Gastroesophageal sphincter (tissue), 4 donors: ENCODE measurements at regions not wholly inside any gene's neighbourhood (a gene's known extent, or its start where the extent isn't known, plus 50 kb on each side); places are given as distances from the start of the nearest gene placed in this dataset.

Experiments
- ATAC-seq: fragments of 150-250 bp; one replicate; pipeline ENCODE4 v1.9.1; 2016; ENCODE audit warnings: mild to moderate bottlenecking, moderate library complexity
- H3K27ac ChIP-seq, 4 donors: fragments of 200-600 bp; sonication (generic) in 3 of 4; 1 replicate in 3 of 4; 2 replicates in 1 of 4; pipeline ENCODE4 v1.5.1; 2016 to 2019
- H3K27me3 ChIP-seq: fragments of 200-600 bp; sonication (generic); one replicate; pipeline ENCODE4 v1.5.1; 2019
- H3K36me3 ChIP-seq, 2 donors: fragments of 200-600 bp; sonication (generic); one replicate each; pipeline ENCODE4 v1.5.1; 2019; ENCODE audit warnings: control low read depth in 1 of 2
- H3K4me1 ChIP-seq, 3 donors: fragments of 200-600 bp; sonication (generic); 1 replicate in 2 of 3; 2 replicates in 1 of 3; pipeline ENCODE4 v1.5.1; 2016 to 2019; ENCODE audit warnings: control low read depth in 2 of 3
- H3K4me3 ChIP-seq, 2 donors: fragments of 200-600 bp; sonication (generic); one replicate each; pipeline ENCODE4 v1.5.1; 2019; ENCODE audit warnings: mild to moderate bottlenecking in 1 of 2, moderate library complexity in 1 of 2
- H3K9me3 ChIP-seq, 3 donors: fragments of 200-600 bp; sonication (generic); one replicate each; pipeline ENCODE4 v1.5.1; 2017 to 2019; ENCODE audit warnings: control low read depth in 2 of 3
- CTCF ChIP-seq, 4 experiments: fragments of 200-600 bp in 2 of 4; fragments of 450-650 bp in 2 of 4; sonication (generic) in 1 of 4; IDR thresholded peaks; one replicate each; pipeline ENCODE4 v1.5.1; 2017 to 2019; ENCODE audit warnings: antibody characterized with exemption in 4 of 4, mild to moderate bottlenecking in 2 of 4, moderate library complexity in 2 of 4
- EP300 ChIP-seq: sonication (generic); formaldehyde crosslinking; IDR thresholded peaks from one replicate; pipeline ENCODE4 v1.6.1; 2017; ENCODE audit warnings: antibody characterized with exemption, mild to moderate bottlenecking
- POLR2A ChIP-seq, 2 donors: fragments of 450-650 bp; IDR thresholded peaks; one replicate each; pipeline ENCODE4 v1.6.1; 2017; ENCODE audit warnings: antibody characterized with exemption in 2 of 2, mild to moderate bottlenecking in 2 of 2, moderate library complexity in 1 of 2
- POLR2AphosphoS5 ChIP-seq: sonication (generic); formaldehyde crosslinking; IDR thresholded peaks from one replicate; pipeline ENCODE4 v1.6.1; 2017; ENCODE audit warnings: antibody characterized with exemption
- WGBS, 2 donors: methylation state at CpG; one replicate each; pipeline ENCODE4 v1.1.5; 2018; ENCODE audit warnings: low coverage in 1 of 2; 5-methylcytosine and 5-hydroxymethylcytosine counted together

GRCh38 chr5:109992264-109992915 is 302.7 kb downstream of the MAN2A1 start:
- Histone ChIP-seq H3K9me3 (no peaks in the 10 kb centered on the region), H3K4me1 (peaks cover 0 to 10% (median 0%) of the 10 kb centered on the region in 3 donors), H3K27me3 (no peaks in the 10 kb centered on the region), H3K36me3 (no peaks in the 10 kb centered on the region), H3K27ac (no peak overlapping the region), H3K4me3 (no peak overlapping the region)
- 93 to 96% methylated on average over 5 to 8 of the region's 9 CpGs for WGBS, 2 donors
- ATAC-seq, result no peak
- no peak for TF ChIP-seq POLR2A (IDR thresholded peaks at IDR 0.05)
- TF ChIP-seq CTCF (IDR thresholded peaks at IDR 0.05), result no peak

- no peak for ATAC-seq
- H3K4me1 ChIP-seq, result peaks cover 0 to 14% (median 0%) of the 10 kb centered on the region in 3 donors
- no peak for TF ChIP-seq EP300
- no peak for TF ChIP-seq POLR2AphosphoS5
- TF ChIP-seq POLR2A (IDR thresholded peaks at IDR 0.05), result no peak
- TF ChIP-seq CTCF (IDR thresholded peaks at IDR 0.05), result no peak
- H3K36me3 ChIP-seq, result no peaks in the 10 kb centered on the region
- H3K9me3 ChIP-seq, result no peaks in the 10 kb centered on the region
- H3K4me3 ChIP-seq, result no peak overlapping the region
- no peaks in the 10 kb centered on the region for H3K27me3 ChIP-seq
- 80 to 81% methylated on average over 2 of the region's 2 CpGs for WGBS, 2 donors
- H3K27ac ChIP-seq, result no peak overlapping the region
Observed at GRCh38 chr5:109994135-109994534, 304.4 kb downstream of the MAN2A1 start.

- Histone ChIP-seq H3K4me3 (no peak overlapping the region), H3K9me3 (no peaks in the 10 kb centered on the region), H3K27ac (no peak overlapping the region), H3K27me3 (no peaks in the 10 kb centered on the region), H3K4me1 (peaks cover 0 to 33% (median 3%) of the 10 kb centered on the region in 3 donors), H3K36me3 (no peaks in the 10 kb centered on the region)
- TF ChIP-seq CTCF (IDR thresholded peaks at IDR 0.05) (no peak), POLR2A (IDR thresholded peaks at IDR 0.05) (no peak), EP300 (no peak), POLR2AphosphoS5 (no peak)
- WGBS, 2 donors, result 13 to 17% methylated on average over 2 of the region's 2 CpGs
- no peak for ATAC-seq
Observed at GRCh38 chr5:109996246-109996645, 306.5 kb downstream of the MAN2A1 start.

- H3K4me1 ChIP-seq, result peaks cover 0 to 41% (median 12%) of the 10 kb centered on the region in 3 donors
Observed at GRCh38 chr5:109997161-109997560, 307.4 kb downstream of the MAN2A1 start.

More at GRCh38 chr5:109997161-109997560, 307.4 kb downstream of the MAN2A1 start:
- Histone ChIP-seq H3K4me3 (no peak overlapping the region), H3K27me3 (no peaks in the 10 kb centered on the region), H3K9me3 (no peaks in the 10 kb centered on the region), H3K27ac (no peak overlapping the region), H3K36me3 (no peaks in the 10 kb centered on the region)
- WGBS, 2 donors, result 68 to 72% methylated on average over 3 of the region's 3 CpGs
- ATAC-seq, result no peak
- TF ChIP-seq CTCF (IDR thresholded peaks at IDR 0.05) (no peak), POLR2AphosphoS5 (no peak), EP300 (no peak), POLR2A (IDR thresholded peaks at IDR 0.05) (no peak)
